ENCODE measurements at regions not wholly inside any gene's neighbourhood (a gene's known extent, or its start where the extent isn't known, plus 50 kb on each side); places are given as distances from the start of the nearest gene placed in this dataset.
A peak's percentile ranks its signal among the peaks of the same experiment; 100 is the strongest.

- no peak for TF ChIP-seq CTCF (IDR thresholded peaks at IDR 0.05; ENCODE audit: insufficient read depth, low read depth, low read length, missing control alignments)
- no peak for DNase-seq (ENCODE audit: low read depth)
- no peak overlapping the region for H3K4me3 ChIP-seq (ENCODE audit: low read depth, low read length)
These were observed 169.8 kb upstream of the PKDCC start for GRCh38 chr2:41878056-41878455.

- no peak overlapping the region for H3K4me3 ChIP-seq (ENCODE audit: low read depth, low read length)
- DNase-seq (ENCODE audit: low read depth): no peak
- TF ChIP-seq CTCF (IDR thresholded peaks at IDR 0.05; ENCODE audit: insufficient read depth, low read depth, low read length, missing control alignments): no peak
These were observed 169.0 kb upstream of the PKDCC start for GRCh38 chr2:41878716-41879234.

DNA sequence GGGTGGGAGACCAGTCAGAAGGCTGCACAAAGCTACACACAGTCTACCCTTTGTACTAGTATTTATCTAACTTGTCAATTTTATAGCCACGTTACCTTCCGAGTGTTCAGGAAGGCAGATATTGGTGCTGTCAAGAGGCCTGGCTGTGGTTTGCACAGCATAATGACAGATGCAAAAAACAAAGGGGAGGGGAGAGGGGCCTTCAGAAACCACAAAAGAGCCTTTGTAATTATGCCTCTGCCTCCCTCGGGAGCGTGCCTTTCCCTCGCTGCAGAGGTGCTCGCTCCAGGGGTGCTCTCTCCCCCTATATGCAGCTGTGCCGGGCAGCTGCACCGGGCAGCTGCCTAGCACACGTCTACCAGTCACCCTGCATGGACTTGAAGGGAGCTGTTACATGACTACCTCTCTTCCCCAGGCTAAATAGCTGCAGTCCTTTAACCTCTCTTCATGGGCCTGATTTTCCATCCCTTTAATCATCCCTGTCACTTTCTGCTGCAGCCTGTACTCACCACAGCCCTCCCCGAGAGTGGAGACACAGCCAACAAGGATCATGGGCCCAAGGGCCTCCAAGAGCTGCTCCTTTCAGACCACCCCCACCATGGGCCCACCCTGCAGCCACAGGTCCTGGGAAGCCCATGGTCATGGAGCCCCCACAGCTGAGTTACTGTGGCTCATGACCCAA lies 168.4 kb upstream of the PKDCC start:
- DNase-seq (ENCODE audit: low read depth): peak; percentile 13
- H3K4me3 ChIP-seq (ENCODE audit: low read depth, low read length): no peak overlapping the region
- no peak for TF ChIP-seq CTCF (IDR thresholded peaks at IDR 0.05; ENCODE audit: insufficient read depth, low read depth, low read length, missing control alignments)

GRCh38 chr2:41880561-41881243 lies 167.1 kb upstream of the PKDCC start:
- no peak for DNase-seq (ENCODE audit: low read depth)
- no peak for TF ChIP-seq CTCF (IDR thresholded peaks at IDR 0.05; ENCODE audit: insufficient read depth, low read depth, low read length, missing control alignments)
- no peak overlapping the region for H3K4me3 ChIP-seq (ENCODE audit: low read depth, low read length)

- TF ChIP-seq CTCF (IDR thresholded peaks at IDR 0.05; ENCODE audit: insufficient read depth, low read depth, low read length, missing control alignments): no peak
- no peak for DNase-seq (ENCODE audit: low read depth)
- H3K4me3 ChIP-seq (ENCODE audit: low read depth, low read length): no peak overlapping the region
These were observed 166.6 kb upstream of the PKDCC start for GRCh38 chr2:41881249-41881648.

DNA sequence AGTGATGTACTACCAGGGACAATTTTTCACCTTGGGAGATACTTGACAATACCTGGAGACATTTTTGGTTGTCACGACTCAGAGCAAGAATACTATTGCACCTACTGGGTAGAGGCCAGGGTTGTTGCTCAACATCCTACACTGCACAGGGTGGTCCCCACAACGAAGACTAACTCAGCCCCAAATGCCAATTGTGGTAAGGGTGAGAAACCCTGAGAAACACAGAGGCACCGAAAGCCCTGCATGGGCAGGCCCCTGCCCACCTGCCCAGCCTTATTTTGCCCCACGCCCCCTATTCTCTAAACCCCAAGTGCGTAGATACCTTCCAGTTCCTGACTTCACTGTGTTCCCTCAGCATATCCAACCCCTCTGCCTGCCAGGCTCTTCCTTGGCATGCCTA lies 163.1 kb upstream of the PKDCC start:
- TF ChIP-seq CTCF (IDR thresholded peaks at IDR 0.05; ENCODE audit: insufficient read depth, low read depth, low read length, missing control alignments): no peak

More for the DNA sequence above, 163.1 kb upstream of the PKDCC start:
- no peak for DNase-seq (ENCODE audit: low read depth)
- no peak overlapping the region for H3K4me3 ChIP-seq (ENCODE audit: low read depth, low read length)

All from GM12865 (cell line).